GM20000 (cell line): ENCODE measurements at regions not wholly inside any gene's neighbourhood (a gene's known extent, or its start where the extent isn't known, plus 50 kb on each side); places are given as distances from the start of the nearest gene placed in this dataset.

ENCODE experiments used
- DNase-seq: peaks from one replicate; pipeline ENCODE4 v3.0.0; 2012; ENCODE audit warnings: low spot score
- CTCF ChIP-seq: IDR thresholded peaks from 2 replicates; pipeline ENCODE4 v1.5.1; 2012; ENCODE audit warnings: mild to moderate bottlenecking, control low read depth; ENCODE audit errors: extremely low read depth, missing control alignments

DNA sequence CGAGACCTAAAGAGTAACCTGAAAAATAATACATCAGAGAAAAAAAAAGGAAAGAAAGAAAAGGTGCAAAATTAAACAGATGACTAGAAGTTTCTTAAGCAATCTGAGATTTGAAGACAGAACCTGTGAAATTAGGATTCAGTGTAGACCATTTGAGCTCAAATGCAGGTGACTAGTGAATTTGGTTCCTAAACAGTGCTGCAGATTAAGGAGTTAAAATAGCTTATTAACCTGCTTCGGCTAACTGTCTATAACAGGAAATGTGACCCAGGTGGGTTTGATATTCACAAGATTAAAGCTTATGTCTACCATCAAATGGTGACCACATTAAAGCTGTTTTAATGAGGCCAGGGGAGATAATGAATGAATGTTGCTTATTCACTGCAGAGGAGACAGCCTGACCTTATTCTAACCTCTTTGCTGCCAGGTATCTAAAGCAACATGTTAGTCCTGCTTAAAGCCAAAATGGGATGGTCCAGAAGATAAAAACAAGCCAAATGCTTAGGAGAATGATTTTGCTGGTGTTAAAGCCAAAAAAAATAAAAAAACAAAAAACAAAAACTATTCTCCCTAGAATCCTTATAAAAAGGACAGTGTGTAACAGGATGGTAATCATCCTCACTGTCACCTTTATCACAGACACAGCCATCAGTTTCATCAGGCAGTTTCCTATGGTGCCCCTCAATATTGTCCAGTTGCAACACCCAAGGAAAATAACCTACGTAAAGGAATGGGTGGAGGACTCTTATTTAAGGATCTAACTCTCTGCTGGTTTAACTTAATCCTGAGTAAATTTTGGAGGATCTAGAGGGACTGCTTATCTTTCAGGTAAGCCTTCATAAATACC is 769.0 kb upstream of the ZEB2 start:
- TF ChIP-seq CTCF = no peak
- DNase-seq = no peak

GRCh38 chr2:145287736-145288135 is 767.8 kb upstream of the ZEB2 start:
- no peak for TF ChIP-seq CTCF
- DNase-seq = no peak

GRCh38 chr2:145286716-145287275 is 766.9 kb upstream of the ZEB2 start:
- no peak for TF ChIP-seq CTCF
- DNase-seq = no peak

GRCh38 chr2:145284551-145284950 is 764.6 kb upstream of the ZEB2 start:
- TF ChIP-seq CTCF = no peak
- DNase-seq = no peak

DNA sequence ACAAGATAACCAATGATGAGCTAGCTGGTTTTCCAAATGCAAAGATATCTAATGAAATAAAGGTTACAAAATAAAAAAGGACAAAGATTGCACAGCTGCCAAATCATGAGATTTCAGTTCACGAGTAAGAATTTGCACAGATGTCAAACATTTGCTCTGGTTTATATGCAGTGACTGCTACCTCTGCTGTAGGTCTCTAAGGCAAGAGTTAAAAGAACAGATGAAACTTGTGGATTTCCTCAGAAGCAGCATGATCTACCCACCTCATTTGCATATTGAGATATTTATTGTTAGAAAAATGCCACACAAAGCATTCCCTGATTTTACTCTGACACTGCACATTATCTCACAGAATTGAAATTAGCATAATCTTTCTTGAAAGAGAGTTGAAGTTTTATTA is 763.2 kb upstream of the ZEB2 start:
- no peak for TF ChIP-seq CTCF
- no peak for DNase-seq

GRCh38 chr2:145277922-145278321 is 758.0 kb upstream of the ZEB2 start:
- DNase-seq = no peak
- no peak for TF ChIP-seq CTCF

DNA sequence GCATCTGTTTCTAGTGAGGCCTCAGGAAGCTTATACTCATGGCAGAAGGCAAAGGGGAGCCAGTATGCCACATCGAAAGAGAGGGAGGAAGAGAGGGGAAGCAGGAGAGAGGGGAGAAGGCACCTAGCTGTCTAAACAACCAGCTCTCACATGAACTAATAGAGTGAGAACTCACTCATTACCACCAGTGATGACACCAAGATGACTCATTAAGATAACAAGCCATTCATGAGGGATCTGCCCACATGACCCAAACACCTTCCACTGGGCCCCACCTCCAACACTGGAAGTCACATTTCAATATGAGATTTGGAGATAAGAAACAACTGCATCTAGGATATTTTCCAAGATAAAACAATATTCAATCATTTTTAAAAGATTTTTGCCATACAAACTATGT is 753.9 kb upstream of the ZEB2 start:
- DNase-seq = no peak
- TF ChIP-seq CTCF = no peak
